ENCODE measurements at regions not wholly inside any gene's neighbourhood (a gene's known extent, or its start where the extent isn't known, plus 50 kb on each side); places are given as distances from the start of the nearest gene placed in this dataset.

DNA sequence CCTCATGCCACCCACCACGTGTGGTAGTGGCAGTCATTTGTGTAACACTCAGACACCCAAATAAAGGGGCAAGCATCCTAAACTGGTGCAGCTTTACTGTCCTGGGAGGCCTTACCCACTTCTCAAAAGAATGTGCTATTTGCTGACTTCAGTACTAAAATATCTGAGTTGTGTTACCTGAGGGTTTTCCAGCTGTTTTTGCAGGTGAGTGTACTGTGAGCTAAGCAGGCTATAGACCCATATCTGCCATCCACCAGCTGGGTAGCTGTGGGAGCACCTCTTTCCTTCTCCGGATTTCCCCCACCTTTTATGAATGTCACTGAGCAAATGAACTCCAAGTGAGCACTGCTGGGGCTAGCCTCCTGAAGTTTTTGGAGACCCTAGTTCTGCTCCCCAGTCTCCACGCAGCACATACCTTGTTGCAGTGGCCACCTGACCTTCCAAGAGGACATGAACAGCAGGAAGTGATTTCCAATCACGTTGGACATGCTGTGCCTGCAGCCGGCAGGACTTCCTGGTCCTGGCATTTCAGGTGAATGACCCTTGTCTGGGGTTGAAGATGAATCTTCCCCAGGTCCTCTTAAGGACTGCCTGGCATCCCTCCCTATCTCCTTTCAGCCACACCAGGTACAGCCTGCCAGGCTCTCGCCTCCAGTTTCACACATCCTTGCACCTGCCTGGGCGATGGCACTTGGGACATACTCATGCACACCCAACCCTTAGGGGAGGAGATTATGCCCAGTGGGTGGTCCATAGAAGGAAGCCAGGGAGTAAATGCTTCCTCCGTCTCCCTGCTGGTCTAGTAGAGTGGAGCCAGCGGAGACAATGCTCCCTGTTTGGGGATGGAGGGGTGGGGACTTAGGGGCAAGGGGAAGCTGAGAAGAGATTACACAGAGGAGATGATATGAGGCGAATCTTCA lies 109.5 kb upstream of the SPATA13 start:
- DNase-seq (ENCODE audit: unreplicated experiment), result no peak
- peaks cover 6% of the 10 kb centered on the region for H3K9me3 Mint-ChIP-seq (ENCODE audit: unreplicated experiment)
- BruUV-seq (replicated peaks), result no TSS peak
- no peaks in the 10 kb centered on the region for H3K27me3 Mint-ChIP-seq (ENCODE audit: insufficient read depth, unreplicated experiment)
- H3K27ac Mint-ChIP-seq (ENCODE audit: low read depth, unreplicated experiment), result no peak overlapping the region
- no peaks in the 10 kb centered on the region for H3K36me3 Mint-ChIP-seq (ENCODE audit: insufficient read depth, unreplicated experiment)
- H3K4me3 Mint-ChIP-seq (ENCODE audit: unreplicated experiment), result no peak overlapping the region
- ChIA-PET POLR2A (interaction anchor here (1.0 kb wide), 1 partner anchor 109 kb away, joined by 3 read pairs; the partner anchor contains the start of gene SPATA13), CTCF (interaction anchor here (0.6 to 3.4 kb wide), 8 partner anchors 10 to 461 kb away, joined by 3 to 36 read pairs (median 6); no protein-coding TSS in a partner anchor)
- intact Hi-C loops (cut with micrococcal nuclease), result loop anchor here (5.0 kb wide), 1 partner anchor 96 kb away; no protein-coding TSS in a partner anchor
- peaks cover 20% of the 10 kb centered on the region for H3K4me1 Mint-ChIP-seq (ENCODE audit: insufficient read depth, unreplicated experiment)
- TF ChIP-seq, protein P1, sequence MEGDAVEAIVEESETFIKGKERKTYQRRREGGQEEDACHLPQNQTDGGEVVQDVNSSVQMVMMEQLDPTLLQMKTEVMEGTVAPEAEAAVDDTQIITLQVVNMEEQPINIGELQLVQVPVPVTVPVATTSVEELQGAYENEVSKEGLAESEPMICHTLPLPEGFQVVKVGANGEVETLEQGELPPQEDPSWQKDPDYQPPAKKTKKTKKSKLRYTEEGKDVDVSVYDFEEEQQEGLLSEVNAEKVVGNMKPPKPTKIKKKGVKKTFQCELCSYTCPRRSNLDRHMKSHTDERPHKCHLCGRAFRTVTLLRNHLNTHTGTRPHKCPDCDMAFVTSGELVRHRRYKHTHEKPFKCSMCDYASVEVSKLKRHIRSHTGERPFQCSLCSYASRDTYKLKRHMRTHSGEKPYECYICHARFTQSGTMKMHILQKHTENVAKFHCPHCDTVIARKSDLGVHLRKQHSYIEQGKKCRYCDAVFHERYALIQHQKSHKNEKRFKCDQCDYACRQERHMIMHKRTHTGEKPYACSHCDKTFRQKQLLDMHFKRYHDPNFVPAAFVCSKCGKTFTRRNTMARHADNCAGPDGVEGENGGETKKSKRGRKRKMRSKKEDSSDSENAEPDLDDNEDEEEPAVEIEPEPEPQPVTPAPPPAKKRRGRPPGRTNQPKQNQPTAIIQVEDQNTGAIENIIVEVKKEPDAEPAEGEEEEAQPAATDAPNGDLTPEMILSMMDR (IDR thresholded peaks at IDR 0.05; ENCODE audit: unreplicated experiment), result no peak

DNA sequence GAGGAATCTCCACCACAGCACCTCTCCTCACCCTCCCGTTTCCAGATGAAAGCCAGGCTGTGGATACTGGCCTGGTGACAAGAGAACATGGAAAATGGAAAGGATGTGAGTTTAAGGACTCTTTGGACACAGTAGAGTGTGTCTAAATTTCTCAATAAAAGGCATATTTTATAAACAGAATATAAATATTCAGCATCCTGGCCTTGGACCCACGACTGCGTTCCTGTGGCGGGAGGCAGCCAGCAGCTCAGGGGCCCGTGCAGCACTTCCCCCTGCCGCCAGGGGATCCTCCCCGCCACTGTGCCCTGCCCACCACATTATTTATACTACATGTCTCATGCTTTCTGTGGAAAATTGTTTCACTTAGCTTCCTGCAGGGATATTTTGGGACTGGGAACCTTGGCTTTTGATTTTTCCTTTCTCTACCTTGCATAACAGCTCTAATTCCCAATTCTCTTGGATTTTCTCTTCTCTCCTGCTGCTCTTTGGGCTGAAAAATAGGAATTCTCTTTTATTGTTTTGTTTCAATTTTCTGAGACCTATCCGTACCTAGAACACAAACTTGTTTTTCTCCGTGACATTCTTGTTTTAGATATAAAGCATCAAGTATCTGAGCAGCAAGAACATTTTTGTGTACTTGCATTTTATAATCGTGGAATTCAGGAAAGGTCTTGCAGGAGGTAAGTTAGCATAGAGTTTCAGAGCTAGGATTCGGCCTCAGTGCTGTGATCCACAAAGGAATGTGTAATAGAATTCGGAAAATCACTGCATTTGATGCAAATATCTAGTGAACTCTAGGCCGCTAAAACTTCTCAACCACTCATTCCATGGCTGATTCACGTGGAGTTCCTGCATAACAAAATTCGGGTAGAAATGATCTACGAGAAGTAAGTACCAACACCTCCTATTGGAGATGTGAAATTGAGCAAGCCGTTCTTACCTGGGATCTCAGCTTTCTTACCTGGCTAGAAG lies 107.7 kb upstream of the SPATA13 start:
- no TSS peak for BruUV-seq (replicated peaks)
- no peak overlapping the region for H3K4me3 Mint-ChIP-seq (ENCODE audit: unreplicated experiment)
- TF ChIP-seq, protein P1 (IDR thresholded peaks at IDR 0.05; ENCODE audit: unreplicated experiment), result no peak
- H3K4me1 Mint-ChIP-seq (ENCODE audit: insufficient read depth, unreplicated experiment), result peaks cover 20% of the 10 kb centered on the region
- no peak overlapping the region for H3K27ac Mint-ChIP-seq (ENCODE audit: low read depth, unreplicated experiment)
- POLR2A ChIA-PET, result interaction anchor here (1.0 kb wide), 2 partner anchors 10 to 12 kb away, joined by 3 read pairs; no protein-coding TSS in a partner anchor
- no peaks in the 10 kb centered on the region for H3K9me3 Mint-ChIP-seq (ENCODE audit: unreplicated experiment)
- no peaks in the 10 kb centered on the region for H3K27me3 Mint-ChIP-seq (ENCODE audit: insufficient read depth, unreplicated experiment)
- no peaks in the 10 kb centered on the region for H3K36me3 Mint-ChIP-seq (ENCODE audit: insufficient read depth, unreplicated experiment)
- no peak for DNase-seq (ENCODE audit: unreplicated experiment)
- CTCF ChIA-PET, result interaction anchor here (0.5 to 3.4 kb wide), 30 partner anchors 8 to 736 kb away, joined by 3 to 36 read pairs (median 4); no protein-coding TSS in a partner anchor
- intact Hi-C loops (cut with micrococcal nuclease), result loop anchor here (1.0 to 5.0 kb wide), 5 partner anchors 33 to 176 kb away; no protein-coding TSS in a partner anchor

DNA sequence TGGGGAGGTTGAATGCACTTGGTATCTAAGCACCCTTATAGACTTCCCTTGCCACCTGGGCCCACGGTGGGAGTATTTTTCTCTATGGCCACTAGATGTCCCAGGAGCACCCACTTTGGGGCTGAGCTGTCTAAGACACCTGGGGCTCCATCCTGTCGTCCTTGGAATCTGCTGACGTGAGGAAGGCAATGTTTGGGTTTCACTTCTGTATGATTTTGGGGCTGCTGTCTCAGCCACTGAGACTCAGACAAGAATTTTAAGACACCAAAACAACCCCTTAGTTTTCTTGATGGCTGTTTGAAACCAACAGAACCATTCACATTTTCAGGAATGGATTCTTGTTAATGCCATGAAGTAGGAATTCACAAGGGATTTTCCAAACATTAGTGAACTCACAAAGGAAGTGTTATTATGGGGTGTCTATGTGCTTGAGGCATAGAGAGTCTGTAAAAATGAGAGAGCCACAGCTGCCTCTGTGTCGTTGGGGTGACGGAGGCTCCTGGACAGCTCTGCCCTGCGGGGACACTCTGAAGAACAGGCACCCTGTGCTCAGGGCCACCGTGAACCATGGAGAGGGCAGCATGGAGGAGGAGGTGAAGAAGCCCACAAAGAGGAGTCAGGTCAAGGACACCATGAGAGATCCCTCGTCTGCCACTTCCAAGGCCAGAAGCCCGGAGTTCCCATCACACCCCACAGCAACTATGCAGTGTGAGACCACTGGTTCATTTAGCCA lies 106.8 kb upstream of the SPATA13 start:
- Mint-ChIP-seq H3K4me3 (ENCODE audit: unreplicated experiment) (no peak overlapping the region), H3K4me1 (ENCODE audit: insufficient read depth, unreplicated experiment) (peaks cover 20% of the 10 kb centered on the region), H3K27me3 (ENCODE audit: insufficient read depth, unreplicated experiment) (no peaks in the 10 kb centered on the region), H3K27ac (ENCODE audit: low read depth, unreplicated experiment) (no peak overlapping the region), H3K36me3 (ENCODE audit: insufficient read depth, unreplicated experiment) (no peaks in the 10 kb centered on the region), H3K9me3 (ENCODE audit: unreplicated experiment) (no peaks in the 10 kb centered on the region)
- DNase-seq (ENCODE audit: unreplicated experiment), result peak; percentile 85
- CTCF ChIA-PET, result interaction anchor here (0.7 to 3.4 kb wide), 30 partner anchors 8 to 177 kb away, joined by 3 to 36 read pairs (median 4); no protein-coding TSS in a partner anchor
- POLR2A ChIA-PET, result interaction anchor here (1.0 kb wide), 2 partner anchors 9 to 13 kb away, joined by 3 read pairs; no protein-coding TSS in a partner anchor
- TF ChIP-seq, protein P1 (IDR thresholded peaks at IDR 0.05; ENCODE audit: unreplicated experiment), result peak; percentile 65
- BruUV-seq (replicated peaks), result no TSS peak
- intact Hi-C loops (cut with micrococcal nuclease), result loop anchor here (1.0 to 5.0 kb wide), 5 partner anchors 33 to 175 kb away; no protein-coding TSS in a partner anchor

Data from MCF 10A (cell line).